ENCODE measurements at regions not wholly inside any gene's neighbourhood (a gene's known extent, or its start where the extent isn't known, plus 50 kb on each side); places are given as distances from the start of the nearest gene placed in this dataset.

GRCh38 chr3:4224331-4224730, 78.8 kb upstream of the SETMAR start:
- TF ChIP-seq, protein P1, sequence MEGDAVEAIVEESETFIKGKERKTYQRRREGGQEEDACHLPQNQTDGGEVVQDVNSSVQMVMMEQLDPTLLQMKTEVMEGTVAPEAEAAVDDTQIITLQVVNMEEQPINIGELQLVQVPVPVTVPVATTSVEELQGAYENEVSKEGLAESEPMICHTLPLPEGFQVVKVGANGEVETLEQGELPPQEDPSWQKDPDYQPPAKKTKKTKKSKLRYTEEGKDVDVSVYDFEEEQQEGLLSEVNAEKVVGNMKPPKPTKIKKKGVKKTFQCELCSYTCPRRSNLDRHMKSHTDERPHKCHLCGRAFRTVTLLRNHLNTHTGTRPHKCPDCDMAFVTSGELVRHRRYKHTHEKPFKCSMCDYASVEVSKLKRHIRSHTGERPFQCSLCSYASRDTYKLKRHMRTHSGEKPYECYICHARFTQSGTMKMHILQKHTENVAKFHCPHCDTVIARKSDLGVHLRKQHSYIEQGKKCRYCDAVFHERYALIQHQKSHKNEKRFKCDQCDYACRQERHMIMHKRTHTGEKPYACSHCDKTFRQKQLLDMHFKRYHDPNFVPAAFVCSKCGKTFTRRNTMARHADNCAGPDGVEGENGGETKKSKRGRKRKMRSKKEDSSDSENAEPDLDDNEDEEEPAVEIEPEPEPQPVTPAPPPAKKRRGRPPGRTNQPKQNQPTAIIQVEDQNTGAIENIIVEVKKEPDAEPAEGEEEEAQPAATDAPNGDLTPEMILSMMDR (IDR thresholded peaks at IDR 0.05): no peak
- no peak for TF ChIP-seq POLR2A (IDR thresholded peaks at IDR 0.05)
- TF ChIP-seq EP300 (IDR thresholded peaks at IDR 0.05): no peak
